BLaER1 (cell line): ENCODE measurements at regions not wholly inside any gene's neighbourhood (a gene's known extent, or its start where the extent isn't known, plus 50 kb on each side); places are given as distances from the start of the nearest gene placed in this dataset.

Experiments
- H3K27ac ChIP-seq: shearing (Covaris generic); formaldehyde crosslinking; 2 replicates; pipeline ENCODE4 v1.8.1; 2022
- H3K27me3 ChIP-seq: shearing (Covaris generic); formaldehyde crosslinking; 2 replicates; pipeline ENCODE4 v1.8.1; 2022
- H3K36me3 ChIP-seq: shearing (Covaris generic); formaldehyde crosslinking; 2 replicates; pipeline ENCODE4 v1.8.1; 2022
- H3K4me1 ChIP-seq: shearing (Covaris generic); formaldehyde crosslinking; 2 replicates; pipeline ENCODE4 v1.8.1; 2022
- H3K4me2 ChIP-seq: shearing (Covaris generic); formaldehyde crosslinking; 2 replicates; pipeline ENCODE4 v1.8.1; 2022
- H3K4me3 ChIP-seq: shearing (Covaris generic); formaldehyde crosslinking; 2 replicates; pipeline ENCODE4 v1.8.1; 2022
- H3K9ac ChIP-seq: shearing (Covaris generic); formaldehyde crosslinking; 2 replicates; pipeline ENCODE4 v1.8.1; 2022
- H3K9me3 ChIP-seq: shearing (Covaris generic); formaldehyde crosslinking; 2 replicates; pipeline ENCODE4 v1.8.1; 2022
- H4K20me1 ChIP-seq: shearing (Covaris generic); formaldehyde crosslinking; 2 replicates; pipeline ENCODE4 v1.8.1; 2022
- Cebpa-rat ChIP-seq: shearing (Covaris generic); IDR thresholded peaks from 2 replicates; pipeline ENCODE4 v1.8.1; 2022

- H3K4me2 ChIP-seq = no peak overlapping the region
- H3K4me1 ChIP-seq = no peaks in the 10 kb centered on the region
Observed at GRCh38 chr1:87940421-87940820, 611.7 kb downstream of the LMO4 start.

GRCh38 chr1:87941337-87941946 lies 612.8 kb downstream of the LMO4 start:
- no peaks in the 10 kb centered on the region for H3K4me1 ChIP-seq
- H3K36me3 ChIP-seq = no peaks in the 10 kb centered on the region
- H3K4me3 ChIP-seq = no peak overlapping the region
- H4K20me1 ChIP-seq = no peaks in the 10 kb centered on the region
- no peaks in the 10 kb centered on the region for H3K27me3 ChIP-seq
- H3K27ac ChIP-seq = no peak overlapping the region
- H3K4me2 ChIP-seq = no peak overlapping the region
- H3K9ac ChIP-seq = no peak overlapping the region
- H3K9me3 ChIP-seq = no peaks in the 10 kb centered on the region
- no peak for TF ChIP-seq Cebpa-rat

More at GRCh38 chr1:87940421-87940820, 611.7 kb downstream of the LMO4 start:
- no peak overlapping the region for H3K27ac ChIP-seq
- H3K4me3 ChIP-seq = no peak overlapping the region
- no peaks in the 10 kb centered on the region for H3K36me3 ChIP-seq
- H3K27me3 ChIP-seq = no peaks in the 10 kb centered on the region
- H3K9ac ChIP-seq = no peak overlapping the region
- no peaks in the 10 kb centered on the region for H4K20me1 ChIP-seq
- no peak for TF ChIP-seq Cebpa-rat
- no peaks in the 10 kb centered on the region for H3K9me3 ChIP-seq

- no peaks in the 10 kb centered on the region for H3K4me1 ChIP-seq
- no peaks in the 10 kb centered on the region for H4K20me1 ChIP-seq
- no peaks in the 10 kb centered on the region for H3K27me3 ChIP-seq
- no peak overlapping the region for H3K27ac ChIP-seq
- H3K4me3 ChIP-seq = no peak overlapping the region
- no peaks in the 10 kb centered on the region for H3K9me3 ChIP-seq
- no peak overlapping the region for H3K4me2 ChIP-seq
- no peak overlapping the region for H3K9ac ChIP-seq
- no peak for TF ChIP-seq Cebpa-rat
- no peaks in the 10 kb centered on the region for H3K36me3 ChIP-seq
Observed at GRCh38 chr1:87942165-87942564, 613.5 kb downstream of the LMO4 start.

- TF ChIP-seq Cebpa-rat = no peak
- 0 out of 2 replicates have a peak, but pooled peaks cover 6% of the 10 kb centered on the region for H3K4me1 ChIP-seq
Observed at GRCh38 chr1:87949711-87950110, 621.0 kb downstream of the LMO4 start.

GRCh38 chr1:87950369-87950768 lies 621.7 kb downstream of the LMO4 start:
- 0 out of 2 replicates have a peak, but pooled peaks cover 6% of the 10 kb centered on the region for H3K4me1 ChIP-seq
- no peak for TF ChIP-seq Cebpa-rat

More at GRCh38 chr1:87949711-87950110, 621.0 kb downstream of the LMO4 start:
- no peak overlapping the region for H3K9ac ChIP-seq
- no peaks in the 10 kb centered on the region for H3K36me3 ChIP-seq
- no peak overlapping the region for H3K27ac ChIP-seq
- no peak overlapping the region for H3K4me3 ChIP-seq
- H3K9me3 ChIP-seq = no peaks in the 10 kb centered on the region
- H3K27me3 ChIP-seq = no peaks in the 10 kb centered on the region
- no peaks in the 10 kb centered on the region for H4K20me1 ChIP-seq
- H3K4me2 ChIP-seq = no peak overlapping the region

GRCh38 chr1:87951409-87951808 lies 622.7 kb downstream of the LMO4 start:
- Histone ChIP-seq H3K27me3 (no peaks in the 10 kb centered on the region), H3K27ac (no peak overlapping the region), H3K9ac (no peak overlapping the region), H4K20me1 (no peaks in the 10 kb centered on the region), H3K9me3 (no peaks in the 10 kb centered on the region), H3K4me2 (no peak overlapping the region), H3K36me3 (no peaks in the 10 kb centered on the region), H3K4me1 (0 out of 2 replicates have a peak, but pooled peaks cover 6% of the 10 kb centered on the region), H3K4me3 (no peak overlapping the region)
- no peak for TF ChIP-seq Cebpa-rat

More at GRCh38 chr1:87950369-87950768, 621.7 kb downstream of the LMO4 start:
- no peaks in the 10 kb centered on the region for H3K27me3 ChIP-seq
- H3K9ac ChIP-seq = no peak overlapping the region
- no peaks in the 10 kb centered on the region for H4K20me1 ChIP-seq
- H3K9me3 ChIP-seq = no peaks in the 10 kb centered on the region
- no peak overlapping the region for H3K27ac ChIP-seq
- no peak overlapping the region for H3K4me2 ChIP-seq
- H3K4me3 ChIP-seq = no peak overlapping the region
- no peaks in the 10 kb centered on the region for H3K36me3 ChIP-seq

- no peaks in the 10 kb centered on the region for H3K9me3 ChIP-seq
- H3K27ac ChIP-seq = no peak overlapping the region
- no peaks in the 10 kb centered on the region for H3K27me3 ChIP-seq
- H3K9ac ChIP-seq = no peak overlapping the region
- H3K36me3 ChIP-seq = no peaks in the 10 kb centered on the region
- 0 out of 2 replicates have a peak, but pooled peaks cover 6% of the 10 kb centered on the region for H3K4me1 ChIP-seq
- no peak overlapping the region for H3K4me2 ChIP-seq
- no peak for TF ChIP-seq Cebpa-rat
- H4K20me1 ChIP-seq = no peaks in the 10 kb centered on the region
- no peak overlapping the region for H3K4me3 ChIP-seq
Observed at GRCh38 chr1:87951852-87952251, 623.2 kb downstream of the LMO4 start.

- Histone ChIP-seq H3K4me1 (0 out of 2 replicates have a peak, but pooled peaks cover 6% of the 10 kb centered on the region), H3K9me3 (no peaks in the 10 kb centered on the region), H3K27me3 (no peaks in the 10 kb centered on the region), H3K36me3 (no peaks in the 10 kb centered on the region), H3K4me3 (no peak overlapping the region), H3K27ac (no peak overlapping the region), H3K4me2 (no peak overlapping the region), H3K9ac (no peak overlapping the region), H4K20me1 (no peaks in the 10 kb centered on the region)
- TF ChIP-seq Cebpa-rat = no peak
Observed at GRCh38 chr1:87953121-87953520, 624.4 kb downstream of the LMO4 start.

GRCh38 chr1:87953732-87954344 lies 625.2 kb downstream of the LMO4 start:
- TF ChIP-seq Cebpa-rat = no peak
- no peaks in the 10 kb centered on the region for H3K27me3 ChIP-seq
- no peaks in the 10 kb centered on the region for H4K20me1 ChIP-seq
- H3K36me3 ChIP-seq = no peaks in the 10 kb centered on the region
- no peak overlapping the region for H3K27ac ChIP-seq
- 0 out of 2 replicates have a peak, but pooled peaks cover 6% of the 10 kb centered on the region for H3K4me1 ChIP-seq
- no peak overlapping the region for H3K9ac ChIP-seq
- H3K9me3 ChIP-seq = no peaks in the 10 kb centered on the region
- no peak overlapping the region for H3K4me2 ChIP-seq
- H3K4me3 ChIP-seq = no peak overlapping the region

GRCh38 chr1:87955038-87955437 lies 626.4 kb downstream of the LMO4 start:
- Histone ChIP-seq H3K36me3 (no peaks in the 10 kb centered on the region), H3K9me3 (no peaks in the 10 kb centered on the region), H3K27me3 (no peaks in the 10 kb centered on the region), H4K20me1 (no peaks in the 10 kb centered on the region), H3K4me1 (0 out of 2 replicates have a peak, but pooled peaks cover 6% of the 10 kb centered on the region), H3K4me2 (no peak overlapping the region), H3K9ac (no peak overlapping the region), H3K4me3 (no peak overlapping the region), H3K27ac (no peak overlapping the region)
- no peak for TF ChIP-seq Cebpa-rat
